ENCODE measurements at regions not wholly inside any gene's neighbourhood (a gene's known extent, or its start where the extent isn't known, plus 50 kb on each side); places are given as distances from the start of the nearest gene placed in this dataset.

- no peak overlapping the region for H3K4me3 ChIP-seq (ENCODE audit: extremely low read depth, insufficient read depth, low read length, poor library complexity, severe bottlenecking)
- no peaks in the 10 kb centered on the region for H3K36me3 ChIP-seq (ENCODE audit: control insufficient read depth, insufficient read depth, low read length)
- WGBS, 2 experiments (ENCODE audit: insufficient coverage in 2 of 2) = 100% methylated on average over 1 of the region's 1 CpG; no CpG with 5 or more reads in 1 of the 2 experiments
- no peaks in the 10 kb centered on the region for H3K9me3 ChIP-seq (ENCODE audit: control insufficient read depth, low read length)
- H3K27ac ChIP-seq (ENCODE audit: low read depth, low read length, severe bottlenecking) = no peak overlapping the region
- peaks cover 5% of the 10 kb centered on the region for H3K4me1 ChIP-seq (ENCODE audit: control insufficient read depth, insufficient read depth, low read length, poor library complexity, severe bottlenecking)
Observed at GRCh38 chr1:218575079-218575478, 229.9 kb downstream of the TGFB2 start.

GRCh38 chr1:218575856-218576255 is 230.7 kb downstream of the TGFB2 start:
- Histone ChIP-seq H3K27ac (ENCODE audit: low read depth, low read length, severe bottlenecking) (no peak overlapping the region), H3K9me3 (ENCODE audit: control insufficient read depth, low read length) (no peaks in the 10 kb centered on the region), H3K4me3 (ENCODE audit: extremely low read depth, insufficient read depth, low read length, poor library complexity, severe bottlenecking) (no peak overlapping the region), H3K36me3 (ENCODE audit: control insufficient read depth, insufficient read depth, low read length) (no peaks in the 10 kb centered on the region), H3K4me1 (ENCODE audit: control insufficient read depth, insufficient read depth, low read length, poor library complexity, severe bottlenecking) (peaks cover 5% of the 10 kb centered on the region)
- 100% methylated on average over 1 of the region's 1 CpG; no CpG with 5 or more reads in 1 of the 2 experiments for WGBS, 2 experiments (ENCODE audit: insufficient coverage in 2 of 2)

- H3K4me3 ChIP-seq (ENCODE audit: extremely low read depth, insufficient read depth, low read length, poor library complexity, severe bottlenecking) = no peak overlapping the region
- no peaks in the 10 kb centered on the region for H3K36me3 ChIP-seq (ENCODE audit: control insufficient read depth, insufficient read depth, low read length)
- peaks cover 23% of the 10 kb centered on the region for H3K4me1 ChIP-seq (ENCODE audit: control insufficient read depth, insufficient read depth, low read length, poor library complexity, severe bottlenecking)
- no peak overlapping the region for H3K27ac ChIP-seq (ENCODE audit: low read depth, low read length, severe bottlenecking)
- H3K9me3 ChIP-seq (ENCODE audit: control insufficient read depth, low read length) = peaks cover 7% of the 10 kb centered on the region
Observed at GRCh38 chr1:218582646-218583045, 237.5 kb downstream of the TGFB2 start.

- Histone ChIP-seq H3K27ac (ENCODE audit: low read depth, low read length, severe bottlenecking) (peak overlapping the region; percentile 99), H3K4me1 (ENCODE audit: control insufficient read depth, insufficient read depth, low read length, poor library complexity, severe bottlenecking) (peaks cover 26% of the 10 kb centered on the region), H3K9me3 (ENCODE audit: control insufficient read depth, low read length) (peaks cover 12% of the 10 kb centered on the region), H3K36me3 (ENCODE audit: control insufficient read depth, insufficient read depth, low read length) (no peaks in the 10 kb centered on the region), H3K4me3 (ENCODE audit: extremely low read depth, insufficient read depth, low read length, poor library complexity, severe bottlenecking) (no peak overlapping the region)
- WGBS, 2 experiments (ENCODE audit: insufficient coverage in 2 of 2) = 100% methylated on average over 1 to 2 of the region's 3 CpGs
Observed at GRCh38 chr1:218584418-218585155, 239.5 kb downstream of the TGFB2 start.

- Histone ChIP-seq H3K9me3 (ENCODE audit: control insufficient read depth, low read length) (peaks cover 13% of the 10 kb centered on the region), H3K36me3 (ENCODE audit: control insufficient read depth, insufficient read depth, low read length) (no peaks in the 10 kb centered on the region), H3K27ac (ENCODE audit: low read depth, low read length, severe bottlenecking) (peak overlapping the region; percentile 99), H3K4me3 (ENCODE audit: extremely low read depth, insufficient read depth, low read length, poor library complexity, severe bottlenecking) (no peak overlapping the region), H3K4me1 (ENCODE audit: control insufficient read depth, insufficient read depth, low read length, poor library complexity, severe bottlenecking) (peaks cover 26% of the 10 kb centered on the region)
- 12 to 23% methylated on average over 5 to 7 of the region's 10 CpGs for WGBS, 2 experiments (ENCODE audit: insufficient coverage in 2 of 2)
Observed at GRCh38 chr1:218585511-218586184, 240.5 kb downstream of the TGFB2 start.

DNA sequence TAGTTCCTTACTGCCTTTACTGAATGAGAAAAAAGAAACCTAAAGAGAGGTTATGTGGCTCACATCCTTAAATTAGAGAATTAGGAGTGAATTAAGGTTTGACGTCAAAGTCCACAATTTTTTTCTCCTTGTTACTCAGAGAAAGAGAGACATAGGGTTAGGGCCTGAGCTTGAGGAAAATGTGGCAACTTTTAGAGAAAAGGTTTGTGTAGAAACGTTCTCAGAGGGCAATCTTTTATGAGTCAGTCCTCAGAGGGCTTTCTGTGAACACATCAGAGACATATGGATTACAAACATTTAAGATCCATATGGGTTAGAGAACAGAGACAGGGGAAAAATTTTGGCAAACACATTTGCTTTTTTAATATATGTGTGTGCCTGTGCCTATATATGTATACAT is 242.8 kb downstream of the TGFB2 start:
- 100% methylated on average over 1 of the region's 2 CpGs; no CpG with 5 or more reads in 1 of the 2 experiments for WGBS, 2 experiments (ENCODE audit: insufficient coverage in 2 of 2)
- H3K27ac ChIP-seq (ENCODE audit: low read depth, low read length, severe bottlenecking) = no peak overlapping the region
- H3K4me1 ChIP-seq (ENCODE audit: control insufficient read depth, insufficient read depth, low read length, poor library complexity, severe bottlenecking) = peaks cover 28% of the 10 kb centered on the region
- no peaks in the 10 kb centered on the region for H3K36me3 ChIP-seq (ENCODE audit: control insufficient read depth, insufficient read depth, low read length)
- no peak overlapping the region for H3K4me3 ChIP-seq (ENCODE audit: extremely low read depth, insufficient read depth, low read length, poor library complexity, severe bottlenecking)
- peaks cover 7% of the 10 kb centered on the region for H3K9me3 ChIP-seq (ENCODE audit: control insufficient read depth, low read length)

- Histone ChIP-seq H3K27ac (ENCODE audit: low read depth, low read length, severe bottlenecking) (no peak overlapping the region), H3K36me3 (ENCODE audit: control insufficient read depth, insufficient read depth, low read length) (no peaks in the 10 kb centered on the region), H3K4me1 (ENCODE audit: control insufficient read depth, insufficient read depth, low read length, poor library complexity, severe bottlenecking) (peaks cover 32% of the 10 kb centered on the region), H3K4me3 (ENCODE audit: extremely low read depth, insufficient read depth, low read length, poor library complexity, severe bottlenecking) (no peak overlapping the region), H3K9me3 (ENCODE audit: control insufficient read depth, low read length) (peaks cover 7% of the 10 kb centered on the region)
- 95 to 96% methylated on average over 10 to 13 of the region's 13 CpGs for WGBS, 2 experiments (ENCODE audit: insufficient coverage in 2 of 2)
Observed at GRCh38 chr1:218588540-218589172, 243.5 kb downstream of the TGFB2 start.

GRCh38 chr1:218589487-218589886 is 244.4 kb downstream of the TGFB2 start:
- H3K36me3 ChIP-seq (ENCODE audit: control insufficient read depth, insufficient read depth, low read length) = no peaks in the 10 kb centered on the region
- H3K9me3 ChIP-seq (ENCODE audit: control insufficient read depth, low read length) = peaks cover 7% of the 10 kb centered on the region
- no peak overlapping the region for H3K27ac ChIP-seq (ENCODE audit: low read depth, low read length, severe bottlenecking)
- 100% methylated on average over 1 to 2 of the region's 6 CpGs for WGBS, 2 experiments (ENCODE audit: insufficient coverage in 2 of 2)
- peaks cover 32% of the 10 kb centered on the region for H3K4me1 ChIP-seq (ENCODE audit: control insufficient read depth, insufficient read depth, low read length, poor library complexity, severe bottlenecking)
- no peak overlapping the region for H3K4me3 ChIP-seq (ENCODE audit: extremely low read depth, insufficient read depth, low read length, poor library complexity, severe bottlenecking)

GRCh38 chr1:218591966-218592365 is 246.8 kb downstream of the TGFB2 start:
- Histone ChIP-seq H3K9me3 (ENCODE audit: control insufficient read depth, low read length) (peaks cover 7% of the 10 kb centered on the region), H3K27ac (ENCODE audit: low read depth, low read length, severe bottlenecking) (peak overlapping the region; percentile 90), H3K4me3 (ENCODE audit: extremely low read depth, insufficient read depth, low read length, poor library complexity, severe bottlenecking) (no peak overlapping the region)

DNA sequence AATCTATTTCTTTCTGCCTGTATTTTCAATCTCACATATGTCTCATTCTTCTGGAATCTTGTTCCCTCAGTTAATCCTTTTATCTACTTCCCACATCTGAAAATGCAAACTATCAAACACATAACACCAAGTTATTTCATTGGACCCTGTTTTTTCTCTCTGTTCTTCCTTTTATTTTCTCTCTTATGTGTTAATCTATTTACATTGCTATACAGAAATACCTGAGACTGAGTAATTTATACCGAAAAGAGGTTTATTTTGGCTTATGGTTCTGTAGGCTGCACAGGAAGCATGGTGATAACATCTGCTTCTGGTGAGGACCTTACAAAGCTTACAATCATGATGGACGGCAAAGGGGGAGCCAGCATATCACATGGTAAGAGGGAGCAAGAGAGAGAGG is 247.6 kb downstream of the TGFB2 start:
- WGBS, 2 experiments (ENCODE audit: insufficient coverage in 2 of 2) = 81% methylated on average over 2 of the region's 2 CpGs; no CpG with 5 or more reads in 1 of the 2 experiments
- Histone ChIP-seq H3K9me3 (ENCODE audit: control insufficient read depth, low read length) (peaks cover 7% of the 10 kb centered on the region), H3K36me3 (ENCODE audit: control insufficient read depth, insufficient read depth, low read length) (no peaks in the 10 kb centered on the region), H3K4me3 (ENCODE audit: extremely low read depth, insufficient read depth, low read length, poor library complexity, severe bottlenecking) (no peak overlapping the region), H3K27ac (ENCODE audit: low read depth, low read length, severe bottlenecking) (peak overlapping the region; percentile 90), H3K4me1 (ENCODE audit: control insufficient read depth, insufficient read depth, low read length, poor library complexity, severe bottlenecking) (peaks cover 9% of the 10 kb centered on the region)

More at GRCh38 chr1:218591966-218592365, 246.8 kb downstream of the TGFB2 start:
- H3K36me3 ChIP-seq (ENCODE audit: control insufficient read depth, insufficient read depth, low read length) = no peaks in the 10 kb centered on the region
- H3K4me1 ChIP-seq (ENCODE audit: control insufficient read depth, insufficient read depth, low read length, poor library complexity, severe bottlenecking) = peaks cover 11% of the 10 kb centered on the region
